Activated CD8-positive, alpha-beta T cell treated with anti-CD3 and anti-CD28 coated beads for 36 hours (primary cell): ENCODE measurements at regions not wholly inside any gene's neighbourhood (a gene's known extent, or its start where the extent isn't known, plus 50 kb on each side); places are given as distances from the start of the nearest gene placed in this dataset.
A peak's percentile ranks its signal among the peaks of the same experiment; 100 is the strongest.

Source experiments
- ATAC-seq: fragments of 200-7000 bp; cut with Tn5 transposase; one replicate; pipeline ENCODE4 v1.10.0; 2021; ENCODE audit warnings: mild to moderate bottlenecking, moderate library complexity
- CTCF ChIA-PET: fragments of 350-600 bp; sonication (Branson Sonifier 250); formaldehyde crosslinking; loops from one replicate; lab custom pipeline; 2021; ENCODE audit warnings: antibody characterized with exemption; lab: Charles Lee
- POLR2A ChIA-PET: fragments of 350-600 bp; sonication (Branson Sonifier 250); formaldehyde crosslinking; loops from one replicate; lab custom pipeline; 2021; ENCODE audit warnings: antibody characterized with exemption; lab: Charles Lee
- DNase-seq: peaks from one replicate; pipeline ENCODE4 v3.0.0-alpha.2; 2020
- H3K27ac Mint-ChIP-seq: one replicate; pipeline ENCODE4 v1.8.0; 2021; ENCODE audit warnings: mild to moderate bottlenecking, mixed read lengths
- H3K27me3 Mint-ChIP-seq: one replicate; pipeline ENCODE4 v1.8.0; 2021; ENCODE audit warnings: mixed read lengths
- H3K36me3 Mint-ChIP-seq: one replicate; pipeline ENCODE4 v1.8.0; 2021; ENCODE audit warnings: low read depth, mixed read lengths
- H3K4me1 Mint-ChIP-seq: one replicate; pipeline ENCODE4 v1.8.0; 2021; ENCODE audit warnings: low read depth, mixed read lengths
- H3K4me3 Mint-ChIP-seq: one replicate; pipeline ENCODE4 v1.8.0; 2021; ENCODE audit warnings: mild to moderate bottlenecking, moderate library complexity, mixed read lengths
- H3K9me3 Mint-ChIP-seq: one replicate; pipeline ENCODE4 v1.8.0; 2021; ENCODE audit warnings: mixed read lengths
- CTCF ChIP-seq: fragments of 200-600 bp; IDR thresholded peaks from one replicate; pipeline ENCODE4 v1.8.0; 2022; ENCODE audit warnings: antibody characterized with exemption, mild to moderate bottlenecking
- intact Hi-C: fragments of 100-400 bp; cut with micrococcal nuclease; formaldehyde crosslinking; loops from one replicate; pipeline ENCODE4 v1.10.0; 2022

- no peaks in the 10 kb centered on the region for H3K27me3 Mint-ChIP-seq
- no peak for ATAC-seq
Observed at GRCh38 chr1:83596331-83596730, 402.6 kb downstream of the TTLL7 start.

GRCh38 chr1:83593073-83593472, 405.9 kb downstream of the TTLL7 start:
- TF ChIP-seq CTCF = no peak
- intact Hi-C loops = no loop called here
- CTCF ChIA-PET = no interaction called here
- DNase-seq (no peak), ATAC-seq (no peak)
- Mint-ChIP-seq H3K27me3 (no peaks in the 10 kb centered on the region), H3K4me3 (no peak overlapping the region), H3K9me3 (peaks cover 6% of the 10 kb centered on the region), H3K4me1 (peaks cover 6% of the 10 kb centered on the region), H3K36me3 (no peaks in the 10 kb centered on the region), H3K27ac (no peak overlapping the region)
- POLR2A ChIA-PET = no interaction called here

More at GRCh38 chr1:83596331-83596730, 402.6 kb downstream of the TTLL7 start:
- ChIA-PET CTCF (no interaction called here), POLR2A (no interaction called here)
- intact Hi-C loops = no loop called here
- Mint-ChIP-seq H3K4me3 (no peak overlapping the region), H3K36me3 (no peaks in the 10 kb centered on the region), H3K9me3 (peaks cover 6% of the 10 kb centered on the region), H3K4me1 (peaks cover 6% of the 10 kb centered on the region), H3K27ac (no peak overlapping the region)
- no peak for DNase-seq
- TF ChIP-seq CTCF = no peak

- TF ChIP-seq CTCF = no peak
- no peaks in the 10 kb centered on the region for H3K27me3 Mint-ChIP-seq
- peaks cover 9% of the 10 kb centered on the region for H3K9me3 Mint-ChIP-seq
- H3K4me3 Mint-ChIP-seq = no peak overlapping the region
- CTCF ChIA-PET = no interaction called here
- peaks cover 6% of the 10 kb centered on the region for H3K4me1 Mint-ChIP-seq
- ATAC-seq (no peak), DNase-seq (no peak)
- POLR2A ChIA-PET = no interaction called here
- no peak overlapping the region for H3K27ac Mint-ChIP-seq
- intact Hi-C loops = no loop called here
- no peaks in the 10 kb centered on the region for H3K36me3 Mint-ChIP-seq
Observed at GRCh38 chr1:83588140-83588539, 410.8 kb downstream of the TTLL7 start.

DNA sequence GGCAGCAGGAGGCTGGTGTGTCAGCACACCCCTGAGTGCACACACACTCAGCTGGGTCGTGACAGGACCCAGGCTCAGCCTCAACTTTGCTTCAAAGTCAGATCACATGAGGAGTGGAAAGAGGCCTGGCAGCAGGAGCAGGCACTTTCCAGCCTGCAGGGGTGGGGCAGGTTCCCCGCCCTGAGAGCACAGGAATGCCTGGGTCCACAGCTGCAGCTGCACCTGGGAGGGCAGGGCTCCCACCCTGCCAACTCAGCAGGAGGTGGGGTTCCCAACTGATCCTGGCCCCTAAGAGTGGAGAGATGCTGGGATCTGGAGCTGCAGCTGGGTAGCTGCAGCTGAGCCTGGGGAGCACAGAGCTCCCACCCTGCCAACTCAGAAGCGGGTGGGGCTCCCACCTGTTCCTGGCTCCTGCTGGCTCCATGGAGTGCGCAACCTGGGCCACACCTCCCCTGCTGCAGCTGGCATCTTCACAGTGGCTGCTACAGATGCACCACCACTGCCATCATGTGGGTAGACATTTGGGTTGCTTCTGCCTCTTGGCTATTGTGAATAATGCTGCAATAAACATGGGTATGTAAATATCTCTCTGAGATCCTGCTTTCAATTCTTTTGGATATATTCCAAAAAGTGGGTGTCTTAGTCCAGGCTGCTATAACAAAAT, 415.4 kb downstream of the TTLL7 start:
- ATAC-seq = no peak
- ChIA-PET POLR2A (no interaction called here), CTCF (no interaction called here)
- Mint-ChIP-seq H3K9me3 (peaks cover 11% of the 10 kb centered on the region), H3K36me3 (peaks cover 1% of the 10 kb centered on the region), H3K4me3 (no peak overlapping the region), H3K27me3 (no peaks in the 10 kb centered on the region), H3K4me1 (no peaks in the 10 kb centered on the region), H3K27ac (no peak overlapping the region)
- intact Hi-C loops = no loop called here
- TF ChIP-seq CTCF = no peak
- peak; percentile 35 for DNase-seq

DNA sequence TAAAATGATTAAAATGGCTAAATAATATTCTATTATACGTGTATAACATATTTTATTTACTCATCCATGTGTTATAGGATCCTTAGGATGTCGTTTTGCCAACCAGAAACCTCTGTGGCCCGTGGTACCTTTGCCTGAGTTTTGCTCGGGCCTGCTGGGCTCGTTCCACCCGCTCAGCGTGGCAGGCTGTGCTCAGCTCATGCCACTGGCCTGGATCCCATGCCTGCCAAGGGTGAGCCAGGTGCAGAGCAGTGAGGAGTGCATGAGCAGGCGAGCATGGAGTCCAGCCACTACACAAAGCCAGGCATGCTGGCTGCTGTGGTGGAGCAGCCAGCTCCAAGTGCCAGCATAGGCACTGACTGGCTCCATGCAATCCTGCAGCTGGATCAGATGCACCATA, 417.2 kb downstream of the TTLL7 start:
- Mint-ChIP-seq H3K27me3 (no peaks in the 10 kb centered on the region), H3K36me3 (peaks cover 1% of the 10 kb centered on the region), H3K4me3 (no peak overlapping the region), H3K27ac (no peak overlapping the region), H3K4me1 (no peaks in the 10 kb centered on the region), H3K9me3 (peaks cover 6% of the 10 kb centered on the region)
- ATAC-seq = no peak
- DNase-seq = no peak
- no peak for TF ChIP-seq CTCF
- intact Hi-C loops = no loop called here
- CTCF ChIA-PET = interaction anchor here (1.2 kb wide), 1 partner anchor 9 kb away, joined by 3 read pairs; no protein-coding TSS in a partner anchor
- POLR2A ChIA-PET = interaction anchor here (0.8 kb wide), 1 partner anchor 10 kb away, joined by 3 read pairs; no protein-coding TSS in a partner anchor
